Lung (tissue), 11 donors: ENCODE measurements at regions not wholly inside any gene's neighbourhood (a gene's known extent, or its start where the extent isn't known, plus 50 kb on each side); places are given as distances from the start of the nearest gene placed in this dataset.
A peak's percentile ranks its signal among the peaks of the same experiment; 100 is the strongest.

Source experiments
- ATAC-seq: fragments of 200-7000 bp; cut with Tn5 transposase; one replicate; pipeline ENCODE4 v1.9.1; 2020; ENCODE audit warnings: moderate number of reproducible peaks; ENCODE audit not compliant: insufficient read depth, low FRiP score
- DNase-seq, 3 donors: peaks; one replicate each; pipeline ENCODE4 v3.0.0-alpha.2; 2013 to 2017
- H3K27ac ChIP-seq, 2 donors: one replicate each; pipeline ENCODE4 v1.5.1; 2013; ENCODE audit warnings: mild to moderate bottlenecking in 2 of 2, moderate library complexity in 2 of 2, control low read depth in 1 of 2, inconsistent platforms in 1 of 2, low read depth in 1 of 2, low read length in 1 of 2
- H3K27me3 ChIP-seq, 3 donors: one replicate each; pipeline ENCODE4 v1.5.1; 2013; ENCODE audit warnings: low read length in 2 of 3; ENCODE audit not compliant: control insufficient read depth in 3 of 3, insufficient read depth in 3 of 3
- H3K36me3 ChIP-seq, 4 donors: one replicate each; pipeline ENCODE4 v1.5.1; 2013; ENCODE audit warnings: low read length in 4 of 4, mild to moderate bottlenecking in 1 of 4, moderate library complexity in 1 of 4; ENCODE audit not compliant: control insufficient read depth in 4 of 4, insufficient read depth in 4 of 4
- H3K4me1 ChIP-seq, 5 donors: one replicate each; pipeline ENCODE4 v1.5.1; 2013; ENCODE audit warnings: low read length in 5 of 5, mild to moderate bottlenecking in 2 of 5, moderate library complexity in 1 of 5; ENCODE audit not compliant: control insufficient read depth in 5 of 5, insufficient read depth in 5 of 5
- H3K4me3 ChIP-seq: one replicate; pipeline ENCODE4 v1.5.1; 2013; ENCODE audit warnings: mild to moderate bottlenecking, control low read depth, moderate library complexity
- H3K9ac ChIP-seq, 2 donors: one replicate each; pipeline ENCODE4 v1.5.1; 2013; ENCODE audit warnings: low read length in 2 of 2, control low read depth in 1 of 2; ENCODE audit not compliant: insufficient read depth in 1 of 2
- H3K9me3 ChIP-seq, 4 donors: one replicate each; pipeline ENCODE4 v1.5.1; 2013; ENCODE audit warnings: low read length in 3 of 4, mild to moderate bottlenecking in 1 of 4, moderate library complexity in 1 of 4; ENCODE audit not compliant: control insufficient read depth in 4 of 4, insufficient read depth in 3 of 4
- WGBS, 2 donors: extraction: QIAGEN DNeasy Blood & Tissue Kit; methylation state at CpG; one replicate each; pipeline ENCODE4 v1.1.7; 2013; 5-methylcytosine and 5-hydroxymethylcytosine counted together
- TF ChIP-seq, protein P1 (sequence below): IDR thresholded peaks from 2 replicates; pipeline ENCODE4 v1.5.1; 2012; ENCODE audit warnings: mild to moderate bottlenecking; ENCODE audit errors: control extremely low read depth, extremely low read depth
- donor health status: control.
- donor health status: control.
- donor health status: Bipolar disorder and iron deficiency.
- donor health status: healthy.
- donor health status: DM: yes; HTN: yes; CAD: no.

DNA sequence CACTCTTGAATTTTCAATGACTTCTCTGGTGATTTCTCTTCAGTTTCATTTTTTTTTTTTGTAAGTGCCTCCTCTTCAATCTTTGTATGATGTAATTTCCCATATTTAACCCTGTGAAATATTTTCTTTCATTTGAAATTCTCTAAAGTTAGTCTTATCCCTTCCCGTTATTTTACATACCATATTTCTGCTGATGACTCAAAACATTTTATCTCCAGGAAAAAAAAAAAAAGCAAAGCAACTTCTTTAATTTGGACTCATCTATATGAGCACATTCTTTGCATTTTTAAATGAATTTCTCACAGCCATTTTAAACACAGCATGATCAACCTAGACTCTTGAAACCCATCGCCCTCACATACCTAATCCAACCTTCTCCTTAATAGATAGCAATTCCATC lies 1831.4 kb downstream of the ARAP2 start:
- H3K36me3 ChIP-seq = no peaks in the 10 kb centered on the region
- no peaks in the 10 kb centered on the region for H3K4me1 ChIP-seq
- ATAC-seq (no peak), DNase-seq (no peak)
- H3K27me3 ChIP-seq = no peaks in the 10 kb centered on the region
- H3K9ac ChIP-seq = no peak overlapping the region
- H3K27ac ChIP-seq = no peak overlapping the region
- TF ChIP-seq, protein P1, sequence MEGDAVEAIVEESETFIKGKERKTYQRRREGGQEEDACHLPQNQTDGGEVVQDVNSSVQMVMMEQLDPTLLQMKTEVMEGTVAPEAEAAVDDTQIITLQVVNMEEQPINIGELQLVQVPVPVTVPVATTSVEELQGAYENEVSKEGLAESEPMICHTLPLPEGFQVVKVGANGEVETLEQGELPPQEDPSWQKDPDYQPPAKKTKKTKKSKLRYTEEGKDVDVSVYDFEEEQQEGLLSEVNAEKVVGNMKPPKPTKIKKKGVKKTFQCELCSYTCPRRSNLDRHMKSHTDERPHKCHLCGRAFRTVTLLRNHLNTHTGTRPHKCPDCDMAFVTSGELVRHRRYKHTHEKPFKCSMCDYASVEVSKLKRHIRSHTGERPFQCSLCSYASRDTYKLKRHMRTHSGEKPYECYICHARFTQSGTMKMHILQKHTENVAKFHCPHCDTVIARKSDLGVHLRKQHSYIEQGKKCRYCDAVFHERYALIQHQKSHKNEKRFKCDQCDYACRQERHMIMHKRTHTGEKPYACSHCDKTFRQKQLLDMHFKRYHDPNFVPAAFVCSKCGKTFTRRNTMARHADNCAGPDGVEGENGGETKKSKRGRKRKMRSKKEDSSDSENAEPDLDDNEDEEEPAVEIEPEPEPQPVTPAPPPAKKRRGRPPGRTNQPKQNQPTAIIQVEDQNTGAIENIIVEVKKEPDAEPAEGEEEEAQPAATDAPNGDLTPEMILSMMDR = no peak
- WGBS, 2 donors = 87 to 91% methylated on average over 2 of the region's 2 CpGs
- H3K4me3 ChIP-seq = no peak overlapping the region
- peaks cover 0 to 8% (median 4%) of the 10 kb centered on the region in 4 donors for H3K9me3 ChIP-seq

DNA sequence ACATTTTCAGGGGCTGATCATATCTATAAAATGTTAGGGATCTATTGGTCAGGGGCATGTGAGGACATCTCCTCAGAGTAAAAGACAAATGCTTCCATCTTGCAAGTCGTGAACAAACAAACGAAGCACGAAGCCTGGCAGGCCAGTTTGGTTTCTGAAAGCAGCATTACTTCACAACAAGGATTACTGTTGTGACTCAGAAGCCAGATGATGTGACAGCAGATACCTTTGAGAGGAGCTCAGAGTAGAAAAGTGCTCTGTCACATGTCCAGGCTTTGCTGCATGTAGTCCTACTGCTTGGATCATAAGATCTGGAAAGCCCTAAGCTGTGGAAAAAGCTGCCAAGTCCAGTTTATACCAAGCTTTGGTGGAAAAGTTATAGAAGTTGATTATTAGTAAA lies 1827.2 kb downstream of the ARAP2 start:
- Histone ChIP-seq H3K4me3 (no peak overlapping the region), H3K27ac (no peak overlapping the region), H3K4me1 (peaks cover 0 to 3% (median 0%) of the 10 kb centered on the region in 5 donors), H3K9me3 (no peaks in the 10 kb centered on the region), H3K9ac (no peak overlapping the region), H3K36me3 (no peaks in the 10 kb centered on the region), H3K27me3 (no peaks in the 10 kb centered on the region)
- TF ChIP-seq, protein P1 = no peak
- DNase-seq (no peak), ATAC-seq (no peak)
- 63 to 74% methylated on average over 3 of the region's 3 CpGs for WGBS, 2 donors

DNA sequence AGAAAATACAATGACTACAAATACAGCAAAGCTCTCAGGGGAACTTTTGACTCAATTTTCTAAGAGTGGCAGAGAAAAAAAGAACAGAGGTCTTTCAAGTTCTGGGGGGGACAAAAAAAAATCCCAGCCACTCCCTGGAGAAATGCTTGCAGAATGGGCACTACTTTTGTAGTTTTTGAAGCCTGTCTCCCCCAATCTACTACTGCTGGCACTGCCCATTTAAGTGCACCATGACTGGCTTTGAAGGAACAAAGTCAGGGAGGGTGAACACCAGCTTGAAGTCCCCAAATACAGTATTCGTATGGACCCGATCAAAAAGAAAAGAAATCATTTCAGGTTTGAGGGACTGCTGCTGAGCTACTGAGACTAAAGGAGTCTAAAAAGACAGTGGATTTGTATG lies 1824.4 kb downstream of the ARAP2 start:
- ATAC-seq (no peak), DNase-seq (no peak)
- Histone ChIP-seq H3K27me3 (no peaks in the 10 kb centered on the region), H3K9me3 (no peaks in the 10 kb centered on the region), H3K9ac (no peak overlapping the region), H3K4me3 (no peak overlapping the region), H3K4me1 (peaks cover 0 to 15% (median 0%) of the 10 kb centered on the region in 5 donors), H3K36me3 (no peaks in the 10 kb centered on the region), H3K27ac (no peak overlapping the region)
- TF ChIP-seq, protein P1 = no peak
- WGBS, 2 donors = 91 to 92% methylated on average over 2 of the region's 2 CpGs

DNA sequence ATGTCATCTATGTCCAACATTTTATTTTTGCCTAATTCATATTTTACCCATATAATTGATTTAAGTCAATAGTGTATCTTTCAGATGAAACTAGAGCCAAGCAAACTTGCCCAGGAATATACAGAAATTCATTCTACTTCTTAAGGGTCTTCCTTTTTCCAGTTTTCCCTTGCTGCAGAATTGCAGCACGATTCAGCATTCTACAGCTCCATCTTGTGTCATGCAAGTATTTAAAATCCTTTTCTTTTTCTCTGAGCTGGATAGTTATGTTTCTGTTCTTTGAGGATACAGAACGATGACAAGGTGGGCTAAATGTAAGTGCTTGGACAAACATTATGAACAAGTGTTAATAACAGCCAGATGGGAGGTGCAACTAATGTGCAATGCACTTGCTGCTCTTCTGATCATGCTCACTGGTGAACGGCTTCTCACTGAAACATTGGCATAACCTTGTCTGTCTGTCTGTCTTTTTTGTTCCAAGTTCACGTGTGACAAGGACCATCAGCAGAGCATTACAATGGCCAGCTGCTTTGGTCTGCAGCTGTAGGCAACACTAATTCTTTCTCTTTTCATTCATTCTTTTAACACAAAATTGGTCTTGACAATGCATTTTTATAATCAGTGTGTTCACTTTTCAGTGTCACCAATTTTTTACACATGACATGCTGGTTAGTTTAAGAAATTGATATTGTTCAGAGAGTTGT lies 1821.7 kb downstream of the ARAP2 start:
- Histone ChIP-seq H3K27me3 (no peaks in the 10 kb centered on the region), H3K9ac (no peak overlapping the region), H3K9me3 (no peaks in the 10 kb centered on the region), H3K27ac (no peak overlapping the region), H3K4me1 (peaks cover 0 to 28% (median 0%) of the 10 kb centered on the region in 5 donors), H3K4me3 (no peak overlapping the region), H3K36me3 (no peaks in the 10 kb centered on the region)
- ATAC-seq = no peak
- peak; percentile 45 to 86 (median 69) for DNase-seq
- WGBS, 2 donors = 49 to 61% methylated on average over 4 of the region's 4 CpGs
- TF ChIP-seq, protein P1 = no peak
